Progenitor cell of endocrine pancreas (in vitro differentiated cells): ENCODE measurements at regions not wholly inside any gene's neighbourhood (a gene's known extent, or its start where the extent isn't known, plus 50 kb on each side); places are given as distances from the start of the nearest gene placed in this dataset.

Experiments
- DNase-seq: peaks from one replicate; pipeline ENCODE4 v3.0.0; 2021; ENCODE audit warnings: low spot score; ENCODE audit not compliant: unreplicated experiment
- H3K27ac Mint-ChIP-seq: 2 replicates; pipeline ENCODE4 v1.8.0; 2021; ENCODE audit warnings: mild to moderate bottlenecking, moderate library complexity, mixed read lengths
- H3K27me3 Mint-ChIP-seq: 2 replicates; pipeline ENCODE4 v1.8.0; 2021; ENCODE audit warnings: mixed read lengths
- H3K36me3 Mint-ChIP-seq: 2 replicates; pipeline ENCODE4 v1.8.0; 2022; ENCODE audit warnings: mixed read lengths; ENCODE audit not compliant: insufficient read depth
- H3K4me1 Mint-ChIP-seq: 2 replicates; pipeline ENCODE4 v1.8.0; 2021; ENCODE audit warnings: low read depth, mixed read lengths
- H3K4me3 Mint-ChIP-seq: 2 replicates; pipeline ENCODE4 v1.8.0; 2021; ENCODE audit warnings: low read depth, mild to moderate bottlenecking, moderate library complexity, mixed read lengths
- H3K9me3 Mint-ChIP-seq: 2 replicates; pipeline ENCODE4 v1.8.0; 2021; ENCODE audit warnings: low read depth, mixed read lengths
- TF ChIP-seq, protein P1 (sequence below): fragments of 200-600 bp; sonication (generic); IDR thresholded peaks from one replicate; pipeline ENCODE4 v1.5.0; 2021; ENCODE audit warnings: antibody characterized with exemption, mild to moderate bottlenecking; ENCODE audit not compliant: unreplicated experiment

DNA sequence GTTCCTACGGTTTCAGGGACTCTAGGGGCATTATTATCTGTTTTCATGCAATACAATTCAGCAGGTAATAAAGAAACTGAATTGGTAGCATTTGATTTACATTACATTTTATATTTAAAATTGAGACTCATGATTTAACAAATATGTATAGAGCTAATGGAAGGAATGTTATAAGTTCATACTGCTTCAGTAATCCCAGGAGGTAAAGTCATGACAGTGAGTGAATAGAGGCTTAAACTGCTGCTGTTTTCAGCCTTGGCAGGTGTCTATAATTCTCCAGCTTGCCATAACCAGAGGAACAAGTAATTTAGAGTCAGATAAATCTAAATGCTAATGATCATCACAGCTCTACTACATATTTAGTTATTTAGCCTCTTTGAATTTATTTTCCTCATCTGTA is 360.8 kb upstream of the MANEA start:
- no peak overlapping the region for H3K27ac Mint-ChIP-seq
- no peaks in the 10 kb centered on the region for H3K36me3 Mint-ChIP-seq
- H3K4me3 Mint-ChIP-seq: no peak overlapping the region
- H3K9me3 Mint-ChIP-seq: no peaks in the 10 kb centered on the region
- H3K27me3 Mint-ChIP-seq: no peaks in the 10 kb centered on the region
- DNase-seq: no peak
- H3K4me1 Mint-ChIP-seq: no peaks in the 10 kb centered on the region
- TF ChIP-seq, protein P1, sequence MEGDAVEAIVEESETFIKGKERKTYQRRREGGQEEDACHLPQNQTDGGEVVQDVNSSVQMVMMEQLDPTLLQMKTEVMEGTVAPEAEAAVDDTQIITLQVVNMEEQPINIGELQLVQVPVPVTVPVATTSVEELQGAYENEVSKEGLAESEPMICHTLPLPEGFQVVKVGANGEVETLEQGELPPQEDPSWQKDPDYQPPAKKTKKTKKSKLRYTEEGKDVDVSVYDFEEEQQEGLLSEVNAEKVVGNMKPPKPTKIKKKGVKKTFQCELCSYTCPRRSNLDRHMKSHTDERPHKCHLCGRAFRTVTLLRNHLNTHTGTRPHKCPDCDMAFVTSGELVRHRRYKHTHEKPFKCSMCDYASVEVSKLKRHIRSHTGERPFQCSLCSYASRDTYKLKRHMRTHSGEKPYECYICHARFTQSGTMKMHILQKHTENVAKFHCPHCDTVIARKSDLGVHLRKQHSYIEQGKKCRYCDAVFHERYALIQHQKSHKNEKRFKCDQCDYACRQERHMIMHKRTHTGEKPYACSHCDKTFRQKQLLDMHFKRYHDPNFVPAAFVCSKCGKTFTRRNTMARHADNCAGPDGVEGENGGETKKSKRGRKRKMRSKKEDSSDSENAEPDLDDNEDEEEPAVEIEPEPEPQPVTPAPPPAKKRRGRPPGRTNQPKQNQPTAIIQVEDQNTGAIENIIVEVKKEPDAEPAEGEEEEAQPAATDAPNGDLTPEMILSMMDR: no peak

DNA sequence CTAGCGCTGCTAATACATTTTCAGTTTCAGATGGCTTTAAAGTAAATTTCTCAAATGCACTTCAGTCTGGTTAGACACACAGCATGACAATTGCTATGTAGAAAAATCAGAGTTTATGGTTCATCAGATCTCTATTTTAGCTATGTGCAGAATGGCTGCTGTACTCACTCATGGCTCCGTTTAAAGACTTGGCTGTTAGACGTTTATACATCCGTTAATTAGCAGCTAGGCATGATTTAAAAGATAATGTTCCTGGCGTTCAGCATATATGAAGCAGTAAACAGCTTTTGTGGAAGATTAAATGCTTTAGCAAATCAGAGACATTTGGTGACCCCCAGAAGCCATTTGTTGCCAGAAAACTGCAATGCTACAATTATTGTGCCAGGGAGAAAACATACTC is 350.0 kb upstream of the MANEA start:
- DNase-seq: no peak
- H3K9me3 Mint-ChIP-seq: no peaks in the 10 kb centered on the region
- H3K36me3 Mint-ChIP-seq: no peaks in the 10 kb centered on the region
- TF ChIP-seq, protein P1: no peak
- H3K4me1 Mint-ChIP-seq: no peaks in the 10 kb centered on the region
- H3K4me3 Mint-ChIP-seq: no peak overlapping the region
- H3K27ac Mint-ChIP-seq: no peak overlapping the region
- peaks cover 3% of the 10 kb centered on the region for H3K27me3 Mint-ChIP-seq

DNA sequence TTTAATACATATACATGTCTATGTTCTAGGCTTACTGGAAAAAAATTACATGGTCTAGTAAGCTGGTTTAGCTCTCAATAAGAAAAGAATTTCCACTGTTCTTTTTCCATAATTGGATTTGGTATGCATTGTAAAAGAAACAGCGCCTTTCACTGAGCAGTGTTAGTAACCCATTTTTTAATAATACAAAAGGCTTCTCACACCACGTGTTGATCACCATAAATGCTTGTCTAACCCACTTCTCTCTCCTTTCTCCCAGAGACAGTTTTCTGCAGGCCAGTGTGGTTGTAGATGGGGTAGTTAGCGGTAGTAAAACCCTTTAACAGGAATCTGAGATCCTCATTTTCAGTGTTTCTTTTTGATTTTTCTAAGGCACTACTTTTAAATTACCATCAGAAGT is 348.7 kb upstream of the MANEA start:
- Mint-ChIP-seq H3K4me1 (no peaks in the 10 kb centered on the region), H3K9me3 (no peaks in the 10 kb centered on the region), H3K27me3 (peaks cover 3% of the 10 kb centered on the region), H3K36me3 (no peaks in the 10 kb centered on the region), H3K27ac (no peak overlapping the region), H3K4me3 (no peak overlapping the region)
- DNase-seq: no peak
- TF ChIP-seq, protein P1: no peak

DNA sequence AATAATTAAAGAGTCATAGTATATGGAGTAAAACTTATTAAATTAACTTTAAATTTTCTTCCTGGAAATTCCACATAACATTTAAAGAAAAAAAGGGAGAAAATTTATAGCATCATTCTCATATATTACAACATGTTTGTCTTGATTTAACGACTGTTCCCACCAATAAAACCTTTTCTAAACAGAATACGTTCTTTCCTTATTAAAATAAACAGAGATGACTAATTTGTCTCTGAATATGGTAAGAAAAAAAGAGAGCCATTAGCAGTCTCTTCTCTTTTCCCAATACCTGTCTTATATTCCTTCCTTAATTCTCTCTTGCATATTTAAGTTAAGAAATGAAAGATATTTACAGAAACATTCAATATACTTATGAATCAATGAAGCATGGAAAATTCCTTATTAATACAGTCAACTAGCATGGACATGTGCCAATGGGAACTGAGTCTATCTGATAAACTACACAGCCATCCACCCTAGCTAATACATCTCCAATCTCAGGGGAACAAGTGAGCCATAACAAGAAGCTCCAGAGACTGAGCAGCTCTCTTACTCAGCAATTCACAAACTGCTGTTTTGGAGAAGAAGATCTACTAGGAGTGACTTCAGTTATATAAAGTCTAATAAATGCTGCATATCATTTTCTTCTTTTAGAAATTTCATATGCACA is 347.1 kb upstream of the MANEA start:
- Mint-ChIP-seq H3K4me1 (no peaks in the 10 kb centered on the region), H3K4me3 (no peak overlapping the region), H3K36me3 (no peaks in the 10 kb centered on the region), H3K9me3 (no peaks in the 10 kb centered on the region), H3K27me3 (peaks cover 3% of the 10 kb centered on the region), H3K27ac (no peak overlapping the region)
- TF ChIP-seq, protein P1: no peak
- no peak for DNase-seq

DNA sequence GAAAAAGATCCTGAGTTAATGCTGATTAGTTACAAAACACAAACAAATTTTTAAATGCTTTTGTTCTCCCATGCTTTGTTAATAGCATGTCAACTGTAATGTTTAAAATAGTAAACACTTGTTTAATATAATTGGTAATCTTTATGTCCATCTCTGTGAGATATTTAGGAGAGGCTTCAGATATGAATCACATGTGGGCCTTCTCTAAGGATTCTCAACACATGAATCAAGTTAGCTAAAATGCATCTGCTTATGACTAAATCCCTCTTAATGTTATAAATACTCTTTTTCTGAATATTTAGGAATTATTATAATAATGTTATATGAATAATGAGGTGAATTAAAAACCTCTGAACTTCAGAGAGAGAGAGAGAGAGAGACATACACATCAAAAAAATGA is 345.9 kb upstream of the MANEA start:
- Mint-ChIP-seq H3K36me3 (no peaks in the 10 kb centered on the region), H3K27me3 (peaks cover 3% of the 10 kb centered on the region), H3K9me3 (no peaks in the 10 kb centered on the region), H3K27ac (no peak overlapping the region), H3K4me1 (no peaks in the 10 kb centered on the region), H3K4me3 (no peak overlapping the region)
- TF ChIP-seq, protein P1: no peak
- DNase-seq: no peak
